Liver (tissue), 8 donors: ENCODE measurements at regions not wholly inside any gene's neighbourhood (a gene's known extent, or its start where the extent isn't known, plus 50 kb on each side); places are given as distances from the start of the nearest gene placed in this dataset.

Experiments used
- DNase-seq: peaks from one replicate; pipeline ENCODE4 v3.0.0-alpha.2; 2017; ENCODE audit warnings: low spot score
- H3K27ac ChIP-seq, 2 donors: one replicate each; pipeline ENCODE4 v1.7.0; 2013; ENCODE audit warnings: inconsistent platforms in 2 of 2, low read length in 2 of 2, control low read depth in 1 of 2, low read depth in 1 of 2, mild to moderate bottlenecking in 1 of 2
- H3K27me3 ChIP-seq, 4 donors: one replicate each; pipeline versions ENCODE4 v1.6.1 to v1.7.0; 2013; ENCODE audit warnings: low read length in 3 of 4, inconsistent platforms in 1 of 4, mild to moderate bottlenecking in 1 of 4, moderate library complexity in 1 of 4; ENCODE audit not compliant: control insufficient read depth in 4 of 4, insufficient read depth in 4 of 4
- H3K36me3 ChIP-seq, 4 donors: one replicate each; pipeline versions ENCODE4 v1.6.1 to v1.7.0; 2013; ENCODE audit warnings: low read length in 3 of 4, mild to moderate bottlenecking in 3 of 4, low read depth in 1 of 4, moderate library complexity in 1 of 4; ENCODE audit not compliant: control insufficient read depth in 4 of 4, insufficient read depth in 3 of 4
- H3K4me1 ChIP-seq, 4 donors: one replicate each; pipeline versions ENCODE4 v1.6.1 to v1.7.0; 2013; ENCODE audit warnings: low read length in 3 of 4, mild to moderate bottlenecking in 3 of 4, moderate library complexity in 1 of 4; ENCODE audit not compliant: control insufficient read depth in 4 of 4, insufficient read depth in 4 of 4
- H3K4me3 ChIP-seq, 3 donors: one replicate each; pipeline versions ENCODE4 v1.6.1 to v1.7.0; 2013; ENCODE audit warnings: low read length in 3 of 3, control low read depth in 1 of 3, low read depth in 1 of 3, mild to moderate bottlenecking in 1 of 3
- H3K9ac ChIP-seq, 2 donors: one replicate each; pipeline ENCODE4 v1.7.0; 2013; ENCODE audit warnings: low read length in 2 of 2, mild to moderate bottlenecking in 2 of 2, moderate library complexity in 2 of 2, control low read depth in 1 of 2, low read depth in 1 of 2
- H3K9me3 ChIP-seq, 4 donors: one replicate each; pipeline versions ENCODE4 v1.6.1 to v1.7.0; 2013; ENCODE audit warnings: low read length in 3 of 4; ENCODE audit not compliant: control insufficient read depth in 4 of 4
- EGR1 ChIP-seq, 2 donors: IDR thresholded peaks; 2 replicates each; pipeline ENCODE4 v1.6.1; 2016 to 2018; ENCODE audit warnings: antibody characterized with exemption in 2 of 2, low read depth in 2 of 2
- FOXA1 ChIP-seq: IDR thresholded peaks from 2 replicates; pipeline ENCODE4 v1.6.1; 2016; ENCODE audit warnings: antibody characterized with exemption
- FOXA2 ChIP-seq: IDR thresholded peaks from 2 replicates; pipeline ENCODE4 v1.6.1; 2016; ENCODE audit warnings: antibody characterized with exemption
- GABPA ChIP-seq, 2 donors: IDR thresholded peaks in 1 of 2; conservative IDR thresholded peaks in 1 of 2; 2 replicates each; pipeline ENCODE4 v1.6.1; 2016; ENCODE audit warnings: antibody characterized with exemption in 2 of 2, mild to moderate bottlenecking in 1 of 2, moderate library complexity in 1 of 2
- HNF4A ChIP-seq, 2 donors: conservative IDR thresholded peaks; 2 replicates each; pipeline ENCODE4 v1.6.1; 2016; ENCODE audit warnings: antibody characterized with exemption in 2 of 2, mild to moderate bottlenecking in 2 of 2
- JUND ChIP-seq, 2 donors: IDR thresholded peaks; 2 replicates each; pipeline ENCODE4 v1.6.1; 2016; ENCODE audit warnings: antibody characterized with exemption in 2 of 2
- MAX ChIP-seq: IDR thresholded peaks from 2 replicates; pipeline ENCODE4 v1.6.1; 2016; ENCODE audit warnings: antibody characterized with exemption
- NR2F2 ChIP-seq: IDR thresholded peaks from 2 replicates; pipeline ENCODE4 v1.6.1; 2016; ENCODE audit warnings: antibody characterized with exemption
- RAD21 ChIP-seq, 2 donors: IDR thresholded peaks; 2 replicates each; pipeline ENCODE4 v1.6.1; 2016; ENCODE audit warnings: antibody characterized with exemption in 2 of 2, mild to moderate bottlenecking in 2 of 2
- REST ChIP-seq: IDR thresholded peaks from 2 replicates; pipeline ENCODE4 v1.6.1; 2016; ENCODE audit warnings: antibody characterized with exemption, mild to moderate bottlenecking
- TAF1 ChIP-seq: conservative IDR thresholded peaks from 2 replicates; pipeline ENCODE4 v1.6.1; 2016; ENCODE audit warnings: antibody characterized with exemption, mild to moderate bottlenecking
- YY1 ChIP-seq: IDR thresholded peaks from 2 replicates; pipeline ENCODE4 v1.6.1; 2016; ENCODE audit warnings: antibody characterized with exemption, mild to moderate bottlenecking
- WGBS: extraction: QIAGEN DNeasy Blood & Tissue Kit; methylation state at CpG from one replicate; pipeline ENCODE4 v1.1.7; 2013; 5-methylcytosine and 5-hydroxymethylcytosine counted together
- TF ChIP-seq, protein P1 (sequence below): fragments of 150-350 bp; IDR thresholded peaks from 2 replicates; pipeline ENCODE4 v1.5.1; 2017; ENCODE audit warnings: improper control_type of control experiment, low read depth, low read length; ENCODE audit not compliant: missing input control
- TF ChIP-seq, protein P2 (sequence below): IDR thresholded peaks from 2 replicates; pipeline ENCODE4 v1.6.1; 2016; ENCODE audit warnings: antibody characterized with exemption
- donor health status: healthy.
- donor health status: healthy.
- donor health status: healthy.
- donor health status: healthy.
- donor health status: healthy.

DNA sequence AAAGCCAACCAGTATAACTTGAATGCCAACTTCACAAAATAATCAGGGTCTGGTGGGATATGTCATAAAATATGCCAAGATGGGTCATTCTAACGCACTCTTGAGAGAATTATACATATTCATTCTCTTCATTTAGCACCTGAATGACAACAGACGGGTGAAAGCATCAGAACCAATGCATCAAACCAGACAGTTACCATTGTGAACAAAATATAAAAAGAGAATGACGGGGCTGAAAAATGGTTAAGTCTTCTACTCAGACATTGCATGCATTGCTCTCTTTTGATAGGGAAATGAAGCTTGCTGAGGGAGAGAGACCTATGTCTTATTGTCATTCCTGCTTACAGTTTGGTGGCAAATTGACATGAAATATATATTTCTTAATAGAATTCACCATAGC is 702.1 kb downstream of the NOVA1 start (continued):
- TF ChIP-seq, protein P1, sequence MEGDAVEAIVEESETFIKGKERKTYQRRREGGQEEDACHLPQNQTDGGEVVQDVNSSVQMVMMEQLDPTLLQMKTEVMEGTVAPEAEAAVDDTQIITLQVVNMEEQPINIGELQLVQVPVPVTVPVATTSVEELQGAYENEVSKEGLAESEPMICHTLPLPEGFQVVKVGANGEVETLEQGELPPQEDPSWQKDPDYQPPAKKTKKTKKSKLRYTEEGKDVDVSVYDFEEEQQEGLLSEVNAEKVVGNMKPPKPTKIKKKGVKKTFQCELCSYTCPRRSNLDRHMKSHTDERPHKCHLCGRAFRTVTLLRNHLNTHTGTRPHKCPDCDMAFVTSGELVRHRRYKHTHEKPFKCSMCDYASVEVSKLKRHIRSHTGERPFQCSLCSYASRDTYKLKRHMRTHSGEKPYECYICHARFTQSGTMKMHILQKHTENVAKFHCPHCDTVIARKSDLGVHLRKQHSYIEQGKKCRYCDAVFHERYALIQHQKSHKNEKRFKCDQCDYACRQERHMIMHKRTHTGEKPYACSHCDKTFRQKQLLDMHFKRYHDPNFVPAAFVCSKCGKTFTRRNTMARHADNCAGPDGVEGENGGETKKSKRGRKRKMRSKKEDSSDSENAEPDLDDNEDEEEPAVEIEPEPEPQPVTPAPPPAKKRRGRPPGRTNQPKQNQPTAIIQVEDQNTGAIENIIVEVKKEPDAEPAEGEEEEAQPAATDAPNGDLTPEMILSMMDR = no peak
- TF ChIP-seq TAF1 (no peak), HNF4A (conservative IDR thresholded peaks at IDR 0.05) (no peak), RAD21 (IDR thresholded peaks at IDR 0.05) (no peak), FOXA1 (no peak), GABPA (IDR thresholded peaks at IDR 0.05 in 1 of 2, conservative IDR thresholded peaks at IDR 0.05 in 1 of 2) (no peak), YY1 (no peak)

GRCh38 chr14:25887251-25887878 is 710.5 kb downstream of the NOVA1 start:
- 57% methylated on average over 3 of the region's 3 CpGs for WGBS
- H3K4me1 ChIP-seq = no peaks in the 10 kb centered on the region
- H3K27me3 ChIP-seq = no peaks in the 10 kb centered on the region
- TF ChIP-seq EGR1 (IDR thresholded peaks at IDR 0.05; ENCODE audit: low read depth in 2 of 2) = no peak
- TF ChIP-seq NR2F2 = no peak
- TF ChIP-seq MAX = no peak
- no peak for TF ChIP-seq FOXA2
- TF ChIP-seq REST = no peak
- no peak for TF ChIP-seq JUND (IDR thresholded peaks at IDR 0.05)
- no peak for TF ChIP-seq GABPA (IDR thresholded peaks at IDR 0.05 in 1 of 2, conservative IDR thresholded peaks at IDR 0.05 in 1 of 2)
- no peak for TF ChIP-seq HNF4A (conservative IDR thresholded peaks at IDR 0.05)
- no peak for TF ChIP-seq TAF1
- TF ChIP-seq FOXA1 = no peak
- TF ChIP-seq, protein P1 = no peak
- TF ChIP-seq, protein P2, sequence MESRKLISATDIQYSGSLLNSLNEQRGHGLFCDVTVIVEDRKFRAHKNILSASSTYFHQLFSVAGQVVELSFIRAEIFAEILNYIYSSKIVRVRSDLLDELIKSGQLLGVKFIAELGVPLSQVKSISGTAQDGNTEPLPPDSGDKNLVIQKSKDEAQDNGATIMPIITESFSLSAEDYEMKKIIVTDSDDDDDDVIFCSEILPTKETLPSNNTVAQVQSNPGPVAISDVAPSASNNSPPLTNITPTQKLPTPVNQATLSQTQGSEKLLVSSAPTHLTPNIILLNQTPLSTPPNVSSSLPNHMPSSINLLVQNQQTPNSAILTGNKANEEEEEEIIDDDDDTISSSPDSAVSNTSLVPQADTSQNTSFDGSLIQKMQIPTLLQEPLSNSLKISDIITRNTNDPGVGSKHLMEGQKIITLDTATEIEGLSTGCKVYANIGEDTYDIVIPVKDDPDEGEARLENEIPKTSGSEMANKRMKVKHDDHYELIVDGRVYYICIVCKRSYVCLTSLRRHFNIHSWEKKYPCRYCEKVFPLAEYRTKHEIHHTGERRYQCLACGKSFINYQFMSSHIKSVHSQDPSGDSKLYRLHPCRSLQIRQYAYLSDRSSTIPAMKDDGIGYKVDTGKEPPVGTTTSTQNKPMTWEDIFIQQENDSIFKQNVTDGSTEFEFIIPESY = no peak
- H3K9me3 ChIP-seq = no peaks in the 10 kb centered on the region
- no peak overlapping the region for H3K27ac ChIP-seq
- H3K4me3 ChIP-seq = no peak overlapping the region
- H3K36me3 ChIP-seq = no peaks in the 10 kb centered on the region
- DNase-seq = no peak
- no peak overlapping the region for H3K9ac ChIP-seq
